H1 (cell line): ENCODE measurements at regions not wholly inside any gene's neighbourhood (a gene's known extent, or its start where the extent isn't known, plus 50 kb on each side); places are given as distances from the start of the nearest gene placed in this dataset.

Experiments
- CTCF ChIA-PET: fragments of 300-600 bp; sonication (Branson Sonifier 250); formaldehyde crosslinking; loops from one replicate; lab custom pipeline; 2021; ENCODE audit not compliant: partially characterized antibody; lab: Charles Lee
- POLR2A ChIA-PET: fragments of 300-600 bp; sonication (Branson Sonifier 250); formaldehyde crosslinking; loops from one replicate; lab custom pipeline; 2021; ENCODE audit warnings: inconsistent platforms; ENCODE audit not compliant: partially characterized antibody; lab: Charles Lee
- DNase-seq, 2 experiments: peaks; one replicate each; pipeline versions ENCODE4 v3.0.0 to v3.0.0-alpha.2; 2010 to 2022; ENCODE audit warnings: low spot score in 2 of 2, low read depth in 1 of 2, mixed read lengths in 1 of 2
- FAIRE-seq: peaks from 2 replicates; lab custom pipeline; 2011; peaks lifted over from hg19 to GRCh38; lab: Jason Lieb, UNC
- H2AFZ ChIP-seq: 2 replicates; pipeline ENCODE4 v1.8.1; 2012; ENCODE audit warnings: low read length, inconsistent platforms
- H2AK5ac ChIP-seq: 2 replicates; pipeline ENCODE4 v1.6.1; 2013; ENCODE audit warnings: low read depth, low read length
- H2BK120ac ChIP-seq: replicated peaks from 2 replicates; pipeline ENCODE3; 2013; ENCODE audit warnings: low read depth, low read length, inconsistent platforms
- H2BK12ac ChIP-seq: 2 replicates; pipeline ENCODE4 v1.6.1; 2013; ENCODE audit warnings: low read depth, low read length
- H2BK15ac ChIP-seq: 2 replicates; pipeline ENCODE4 v1.6.1; 2013; ENCODE audit warnings: low read length
- H2BK20ac ChIP-seq: 2 replicates; pipeline ENCODE4 v1.6.1; 2013; ENCODE audit warnings: low read length
- H2BK5ac ChIP-seq: 2 replicates; pipeline ENCODE4 v1.6.1; 2013; ENCODE audit warnings: low read depth, low read length
- H3K14ac ChIP-seq: 2 replicates; pipeline ENCODE4 v1.6.1; 2013; ENCODE audit warnings: inconsistent platforms; ENCODE audit not compliant: insufficient read length
- H3K18ac ChIP-seq: 2 replicates; pipeline ENCODE4 v1.6.1; 2013; ENCODE audit warnings: low read length; ENCODE audit errors: extremely low read depth
- H3K23ac ChIP-seq: 2 replicates; pipeline ENCODE4 v1.6.1; 2013; ENCODE audit warnings: inconsistent platforms; ENCODE audit not compliant: insufficient read length
- H3K23me2 ChIP-seq: 2 replicates; pipeline ENCODE4 v1.6.1; 2013; ENCODE audit warnings: low read depth, low read length
- H3K27ac ChIP-seq: 2 replicates; pipeline ENCODE4 v1.6.1; 2011; ENCODE audit warnings: low read depth, low read length, inconsistent platforms
- H3K27me3 ChIP-seq, 4 experiments: replicated peaks in 1 of 4; 1 replicate in 1 of 4; 2 replicates in 3 of 4; pipeline versions ENCODE4 v1.6.1 to v1.8.1; 2011 to 2013; ENCODE audit warnings: low read length in 3 of 4, mild to moderate bottlenecking in 3 of 4, inconsistent platforms in 2 of 4, mixed read lengths in 2 of 4, moderate library complexity in 1 of 4; ENCODE audit not compliant: control insufficient read depth in 3 of 4, insufficient read depth in 3 of 4; ENCODE audit errors: extremely low read depth in 1 of 4
- H3K36me3 ChIP-seq, 4 experiments: 2 replicates each; pipeline versions ENCODE4 v1.6.1 to v1.8.1; 2011 to 2013; ENCODE audit warnings: mild to moderate bottlenecking in 4 of 4, low read length in 3 of 4, moderate library complexity in 2 of 4, control low read depth in 1 of 4, inconsistent platforms in 1 of 4; ENCODE audit not compliant: insufficient read depth in 4 of 4, control insufficient read depth in 2 of 4
- H3K4ac ChIP-seq: replicated peaks from 2 replicates; pipeline ENCODE3; 2013; ENCODE audit warnings: low read length, low read depth, mixed read lengths, inconsistent platforms; ENCODE audit not compliant: insufficient read length
- H3K4me1 ChIP-seq, 4 experiments: replicated peaks in 1 of 4; 1 replicate in 1 of 4; 2 replicates in 3 of 4; pipeline versions ENCODE4 v1.6.1 to v1.8.1; 2011 to 2013; ENCODE audit warnings: low read length in 3 of 4, inconsistent platforms in 2 of 4, mixed read lengths in 1 of 4; ENCODE audit not compliant: insufficient read depth in 4 of 4, control insufficient read depth in 3 of 4
- H3K4me2 ChIP-seq, 2 experiments: 2 replicates each; pipeline versions ENCODE4 v1.6.1 to v1.8.1; 2011 to 2013; ENCODE audit warnings: low read depth in 2 of 2, low read length in 2 of 2, control low read depth in 1 of 2, inconsistent platforms in 1 of 2, mild to moderate bottlenecking in 1 of 2; ENCODE audit not compliant: insufficient read depth in 1 of 2
- H3K4me3 ChIP-seq, 4 experiments: fragments of 200-600, 300-600 bp in 1 of 4; sonication (generic), shearing (Covaris generic), sonication (Bioruptor Twin) in 1 of 4; 2 replicates each; pipeline versions ENCODE4 v1.5.1 to v1.8.1; 2011 to 2016; ENCODE audit warnings: low read length in 4 of 4, low read depth in 3 of 4, control low read depth in 2 of 4, inconsistent platforms in 2 of 4, mild to moderate bottlenecking in 2 of 4, mixed read lengths in 1 of 4, moderate library complexity in 1 of 4; ENCODE audit not compliant: insufficient read depth in 2 of 4; ENCODE audit errors: extremely low read depth in 1 of 4
- H3K56ac ChIP-seq: replicated peaks from 2 replicates; pipeline ENCODE3; 2013; ENCODE audit warnings: low read depth, mild to moderate bottlenecking, mixed read lengths, low read length, inconsistent platforms; ENCODE audit not compliant: insufficient read length
- H3K79me1 ChIP-seq: 2 replicates; pipeline ENCODE4 v1.6.1; 2013; ENCODE audit warnings: low read depth, low read length, control low read depth
- H3K79me2 ChIP-seq, 2 experiments: 2 replicates each; pipeline versions ENCODE4 v1.6.1 to v1.8.1; 2012 to 2013; ENCODE audit warnings: low read length in 2 of 2, mild to moderate bottlenecking in 2 of 2, inconsistent platforms in 1 of 2; ENCODE audit not compliant: insufficient read depth in 2 of 2, control insufficient read depth in 1 of 2
- H3K9ac ChIP-seq, 4 experiments: replicated peaks in 1 of 4; 1 replicate in 1 of 4; 2 replicates in 3 of 4; pipeline versions ENCODE4 v1.6.1 to v1.8.1; 2011 to 2013; ENCODE audit warnings: low read depth in 3 of 4, low read length in 3 of 4, control low read depth in 2 of 4, mild to moderate bottlenecking in 2 of 4, moderate library complexity in 2 of 4, inconsistent platforms in 1 of 4; ENCODE audit errors: extremely low read depth in 1 of 4
- H3K9me3 ChIP-seq, 2 experiments: 2 replicates each; pipeline versions ENCODE4 v1.6.1 to v1.8.1; 2012 to 2013; ENCODE audit warnings: mild to moderate bottlenecking in 2 of 2, moderate library complexity in 2 of 2, control low read depth in 1 of 2, inconsistent platforms in 1 of 2, low read depth in 1 of 2, low read length in 1 of 2, mixed read lengths in 1 of 2; ENCODE audit not compliant: insufficient read depth in 2 of 2
- H4K20me1 ChIP-seq, 2 experiments: replicated peaks in 1 of 2; 2 replicates each; pipeline versions ENCODE3 to v1.8.1; 2011 to 2013; ENCODE audit warnings: inconsistent platforms in 2 of 2, low read length in 2 of 2, mild to moderate bottlenecking in 1 of 2; ENCODE audit not compliant: insufficient read depth in 2 of 2, control insufficient read depth in 1 of 2
- H4K5ac ChIP-seq: 2 replicates; pipeline ENCODE4 v1.6.1; 2013; ENCODE audit warnings: low read length, low read depth, mixed read lengths, inconsistent platforms; ENCODE audit not compliant: insufficient read length
- H4K8ac ChIP-seq: 2 replicates; pipeline ENCODE4 v1.8.0; 2013; ENCODE audit warnings: mild to moderate bottlenecking, moderate library complexity, low read length, inconsistent platforms; ENCODE audit not compliant: insufficient read depth; ENCODE audit errors: extremely low read depth
- H4K91ac ChIP-seq: replicated peaks from 2 replicates; pipeline ENCODE3; 2013; ENCODE audit warnings: low read length, mixed read lengths, inconsistent platforms; ENCODE audit not compliant: insufficient read length
- BCL11A ChIP-seq, 2 experiments: IDR thresholded peaks; one replicate each; pipeline ENCODE4 v1.6.1; 2011; ENCODE audit warnings: low read depth in 2 of 2, low read length in 2 of 2, mild to moderate bottlenecking in 2 of 2
- BRCA1 ChIP-seq: IDR thresholded peaks from 2 replicates; pipeline ENCODE4 v1.6.1; 2012; ENCODE audit warnings: low read depth, low read length, improper control_type of control experiment
- CTCF ChIP-seq, 3 experiments: IDR thresholded peaks; 1 replicate in 2 of 3; 2 replicates in 1 of 3; pipeline versions ENCODE4 v1.5.1 to v1.6.1; 2011; ENCODE audit warnings: low read length in 3 of 3, mild to moderate bottlenecking in 3 of 3, inconsistent platforms in 2 of 3, low read depth in 1 of 3, moderate library complexity in 1 of 3; ENCODE audit not compliant: insufficient read depth in 1 of 3; ENCODE audit errors: control extremely low read depth in 1 of 3
- EP300 ChIP-seq, 2 experiments: IDR thresholded peaks; 1 replicate in 1 of 2; 2 replicates in 1 of 2; pipeline ENCODE4 v1.6.1; 2011 to 2012; ENCODE audit warnings: low read depth in 2 of 2, low read length in 2 of 2, mild to moderate bottlenecking in 2 of 2, borderline replicate concordance in 1 of 2, inconsistent platforms in 1 of 2, moderate library complexity in 1 of 2
- HDAC6 ChIP-seq: IDR thresholded peaks from one replicate; pipeline ENCODE4 v1.7.1; 2012; ENCODE audit warnings: low read depth, mild to moderate bottlenecking, inconsistent platforms, low read length, moderate library complexity
- JUN ChIP-seq: IDR thresholded peaks from 2 replicates; pipeline ENCODE4 v1.6.1; 2011; ENCODE audit warnings: low read depth, mild to moderate bottlenecking, improper control_type of control experiment, low read length
- KDM4A ChIP-seq: IDR thresholded peaks from one replicate; pipeline ENCODE4 v1.7.1; 2012; ENCODE audit warnings: low read depth, mild to moderate bottlenecking, moderate library complexity, low read length, inconsistent platforms; ENCODE audit not compliant: severe bottlenecking
- POLR2A ChIP-seq, 2 experiments: IDR thresholded peaks; 1 replicate in 1 of 2; 2 replicates in 1 of 2; pipeline ENCODE4 v1.6.1; 2011; ENCODE audit warnings: low read depth in 2 of 2, low read length in 2 of 2, mild to moderate bottlenecking in 2 of 2; ENCODE audit errors: control extremely low read depth in 1 of 2
- SAP30 ChIP-seq: fragments of 300-600 bp; sonication (generic); IDR thresholded peaks from 2 replicates; pipeline ENCODE4 v1.7.1; 2012; ENCODE audit warnings: low read length, moderate library complexity, mild to moderate bottlenecking, inconsistent platforms; ENCODE audit not compliant: insufficient read depth, insufficient replicate concordance
- SP4 ChIP-seq: IDR thresholded peaks from 2 replicates; pipeline ENCODE4 v1.6.1; 2012; ENCODE audit warnings: low read length, inconsistent platforms
- TAF1 ChIP-seq: IDR thresholded peaks from 2 replicates; pipeline ENCODE4 v1.6.1; 2011; ENCODE audit warnings: mild to moderate bottlenecking, low read depth, low read length
- TAF7 ChIP-seq: optimal IDR thresholded peaks from 2 replicates; pipeline ENCODE3; 2011; ENCODE audit warnings: low read depth, mild to moderate bottlenecking, inconsistent platforms, low read length, moderate library complexity, borderline replicate concordance
- YY1 ChIP-seq: IDR thresholded peaks from 2 replicates; pipeline ENCODE4 v1.6.1; 2011; ENCODE audit warnings: low read depth, mild to moderate bottlenecking, low read length
- WGBS, 2 experiments: shearing (Covaris generic) in 1 of 2; methylation state at CpG; one replicate each; pipeline versions ENCODE4 v1.1.6 to v1.1.7; 2013 to 2015; ENCODE audit warnings: low lambda C conversion rate in 2 of 2, mixed read lengths in 2 of 2, inconsistent platforms in 1 of 2, low coverage in 1 of 2, missing lambda C conversion rate in 1 of 2; ENCODE audit not compliant: insufficient replicate concordance in 2 of 2, insufficient coverage in 1 of 2, insufficient read length in 1 of 2; ENCODE audit errors: extremely low coverage in 1 of 2, missing lambda C conversion rate in 1 of 2; 5-methylcytosine and 5-hydroxymethylcytosine counted together

GRCh38 chr6:1544603-1545002 is 65.1 kb upstream of the FOXC1 start:
- CTCF ChIA-PET = interaction anchor here (1.0 kb wide), 1 partner anchor 12 kb away, joined by 4 read pairs; no protein-coding TSS in a partner anchor
- WGBS, 2 experiments = 72% methylated on average over 2 of the region's 2 CpGs; no CpG with 5 or more reads in 1 of the 2 experiments
- H4K8ac ChIP-seq = no peak overlapping the region
- TF ChIP-seq JUN (no peak), YY1 (no peak), HDAC6 (no peak), CTCF (IDR thresholded peaks at IDR 0.05; ENCODE audit: control extremely low read depth in 1 of 3, insufficient read depth in 1 of 3, low read depth in 1 of 3, low read length in 3 of 3) (no peak), BCL11A (IDR thresholded peaks at IDR 0.05; ENCODE audit: low read depth in 2 of 2, low read length in 2 of 2) (no peak), BRCA1 (no peak), SP4 (no peak), EP300 (IDR thresholded peaks at IDR 0.05; ENCODE audit: borderline replicate concordance in 1 of 2, low read depth in 2 of 2, low read length in 2 of 2) (no peak), KDM4A (no peak), POLR2A (IDR thresholded peaks at IDR 0.05; ENCODE audit: control extremely low read depth in 1 of 2, low read depth in 2 of 2, low read length in 2 of 2) (no peak), TAF1 (no peak), SAP30 (no peak), TAF7 (no peak)

More at GRCh38 chr6:1544603-1545002, 65.1 kb upstream of the FOXC1 start:
- Histone ChIP-seq H3K79me2 (no peaks in the 10 kb centered on the region), H4K20me1 (no peaks in the 10 kb centered on the region), H3K4me3 (no peak overlapping the region), H2AFZ (no peak overlapping the region), H3K36me3 (no peaks in the 10 kb centered on the region), H3K18ac (no peak overlapping the region), H3K27ac (no peak overlapping the region), H2BK5ac (no peak overlapping the region), H2BK12ac (no peak overlapping the region), H3K9ac (no peak overlapping the region), H3K79me1 (no peaks in the 10 kb centered on the region), H3K9me3 (0 out of 4 replicates have a peak, but pooled peaks cover 0 to 4% of the 10 kb centered on the region in 2 experiments), H3K4me1 (no peaks in the 10 kb centered on the region), H2BK20ac (no peak overlapping the region), H2AK5ac (no peak overlapping the region), H3K27me3 (no peaks in the 10 kb centered on the region), H3K14ac (no peak overlapping the region), H3K4me2 (no peak overlapping the region), H3K4ac (no peak overlapping the region), H2BK120ac (no peak overlapping the region), H3K23ac (no peak overlapping the region), H3K56ac (no peak overlapping the region), H4K5ac (no peak overlapping the region), H3K23me2 (peaks cover 4% of the 10 kb centered on the region; the same call in 1 of the 2 replicates), H2BK15ac (no peak overlapping the region), H4K91ac (no peak overlapping the region)
- DNase-seq (no peak), FAIRE-seq (no peak)
- POLR2A ChIA-PET = no interaction called here
